ENCODE measurements at regions not wholly inside any gene's neighbourhood (a gene's known extent, or its start where the extent isn't known, plus 50 kb on each side); places are given as distances from the start of the nearest gene placed in this dataset.
"Not testable (repeated sequence)": the region's sequence is repeated elsewhere in the genome, so short reads cannot be mapped to it uniquely, and the experiment has no call there.

- ATAC-seq = no peak
- peaks cover 3% of the 10 kb centered on the region for H3K27me3 Mint-ChIP-seq
- H3K27ac Mint-ChIP-seq = no peak overlapping the region
- no peaks in the 10 kb centered on the region for H3K9me3 Mint-ChIP-seq
- no peak overlapping the region for H3K4me3 Mint-ChIP-seq
- no peak for DNase-seq
- no peaks in the 10 kb centered on the region for H3K4me1 Mint-ChIP-seq
- H3K36me3 Mint-ChIP-seq (ENCODE audit: low read depth) = no peaks in the 10 kb centered on the region
Observed at GRCh38 chrX:150119323-150119722, 181.0 kb upstream of the EOLA2 start.

- not testable (repeated sequence) for H3K9me3 Mint-ChIP-seq; H3K36me3 Mint-ChIP-seq (ENCODE audit: low read depth); H3K4me3 Mint-ChIP-seq; ATAC-seq; H3K27me3 Mint-ChIP-seq; H3K27ac Mint-ChIP-seq; H3K4me1 Mint-ChIP-seq; DNase-seq
Observed at GRCh38 chrX:150125045-150125444, 186.8 kb upstream of the EOLA2 start.

GRCh38 chrX:150127216-150127615 lies 188.9 kb upstream of the EOLA2 start:
- H3K27me3 Mint-ChIP-seq = no peaks in the 10 kb centered on the region
- H3K36me3 Mint-ChIP-seq (ENCODE audit: low read depth) = no peaks in the 10 kb centered on the region
- no peaks in the 10 kb centered on the region for H3K9me3 Mint-ChIP-seq
- DNase-seq (no peak), ATAC-seq (no peak)
- H3K4me1 Mint-ChIP-seq = no peaks in the 10 kb centered on the region
- H3K4me3 Mint-ChIP-seq = no peak overlapping the region
- no peak overlapping the region for H3K27ac Mint-ChIP-seq

- Mint-ChIP-seq H3K4me3 (no peak overlapping the region), H3K4me1 (no peaks in the 10 kb centered on the region), H3K27me3 (peaks cover 5% of the 10 kb centered on the region), H3K27ac (no peak overlapping the region), H3K36me3 (ENCODE audit: low read depth) (no peaks in the 10 kb centered on the region), H3K9me3 (no peaks in the 10 kb centered on the region)
- no peak for DNase-seq
- no peak for ATAC-seq
Observed at GRCh38 chrX:150143721-150144440, 205.6 kb upstream of the EOLA2 start.

- Mint-ChIP-seq H3K36me3 (ENCODE audit: low read depth) (no peaks in the 10 kb centered on the region), H3K4me3 (no peak overlapping the region), H3K4me1 (no peaks in the 10 kb centered on the region), H3K27me3 (peaks cover 5% of the 10 kb centered on the region), H3K27ac (no peak overlapping the region), H3K9me3 (no peaks in the 10 kb centered on the region)
- DNase-seq (no peak), ATAC-seq (no peak)
Observed at GRCh38 chrX:150146271-150146896, 208.1 kb upstream of the EOLA2 start.

DNA sequence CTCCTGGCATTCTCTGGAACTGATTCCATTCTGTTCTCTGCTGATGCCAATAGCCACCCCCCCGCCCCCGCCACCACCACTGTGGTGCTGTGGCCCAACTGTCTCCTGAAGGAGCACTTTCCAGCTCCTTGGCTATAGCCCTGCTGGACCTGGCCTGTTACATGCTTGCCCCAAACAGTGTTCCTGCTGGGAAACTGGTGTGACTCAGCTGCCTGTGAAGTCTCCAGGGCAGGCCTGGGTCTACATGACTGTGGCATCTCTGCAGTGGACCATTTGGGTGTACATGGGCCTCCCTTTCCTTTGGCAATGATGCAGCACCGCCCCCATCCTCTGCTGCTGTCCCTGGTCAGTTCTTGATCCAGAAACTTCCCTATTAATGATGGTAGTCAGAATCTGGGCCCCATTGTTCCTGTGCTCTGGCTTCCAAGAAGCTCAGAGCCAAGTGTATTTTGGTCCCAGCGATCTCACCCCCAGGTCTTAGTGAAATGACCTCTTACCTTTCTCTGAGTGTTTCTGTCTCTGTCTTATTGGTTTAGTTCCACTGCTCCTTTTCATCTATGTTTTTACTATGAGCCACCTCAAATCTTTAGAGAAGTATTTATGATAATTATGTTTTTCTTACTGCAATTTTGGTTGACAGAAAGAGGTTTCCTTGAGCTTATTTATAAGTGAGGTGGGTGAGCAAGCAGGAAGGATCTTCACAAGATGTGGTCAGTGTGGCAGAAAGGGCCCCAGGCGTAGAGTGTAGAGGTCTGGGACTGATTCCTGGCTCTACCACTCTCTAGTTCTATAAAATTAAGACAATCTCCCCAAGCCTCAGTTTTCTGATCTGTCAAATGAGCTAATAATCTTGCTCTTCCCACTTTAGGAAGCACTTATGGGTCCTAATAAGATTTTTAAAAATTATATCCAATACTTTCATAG lies 210.7 kb upstream of the EOLA2 start:
- ATAC-seq = no peak
- Mint-ChIP-seq H3K4me1 (no peaks in the 10 kb centered on the region), H3K27ac (no peak overlapping the region), H3K36me3 (ENCODE audit: low read depth) (no peaks in the 10 kb centered on the region), H3K4me3 (no peak overlapping the region), H3K27me3 (no peaks in the 10 kb centered on the region), H3K9me3 (no peaks in the 10 kb centered on the region)
- DNase-seq = no peak

- Mint-ChIP-seq H3K9me3 (no peaks in the 10 kb centered on the region), H3K4me1 (no peaks in the 10 kb centered on the region), H3K4me3 (no peak overlapping the region), H3K36me3 (ENCODE audit: low read depth) (no peaks in the 10 kb centered on the region), H3K27ac (no peak overlapping the region), H3K27me3 (no peaks in the 10 kb centered on the region)
- no peak for ATAC-seq
- DNase-seq = no peak
Observed at GRCh38 chrX:150150076-150150779, 211.9 kb upstream of the EOLA2 start.

DNA sequence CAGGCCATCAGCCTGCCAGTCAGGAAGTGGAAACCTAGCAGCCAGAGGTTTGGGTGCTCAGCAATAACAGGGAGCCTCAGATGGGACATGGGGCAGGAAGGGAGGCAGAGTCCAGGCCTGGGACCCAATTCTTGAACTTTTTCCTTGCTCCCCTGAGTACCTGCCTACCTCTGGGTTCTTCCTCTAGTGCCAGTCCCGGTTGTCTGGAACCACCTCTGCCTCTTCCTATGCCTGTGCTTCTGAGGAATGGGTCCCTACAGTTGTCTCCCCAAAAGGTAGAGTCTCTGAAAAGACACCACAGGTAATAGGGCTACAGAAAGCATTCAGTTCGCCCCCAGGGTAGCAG lies 212.4 kb upstream of the MAMLD1 start:
- H3K27me3 Mint-ChIP-seq = no peaks in the 10 kb centered on the region
- no peaks in the 10 kb centered on the region for H3K4me1 Mint-ChIP-seq
- no peaks in the 10 kb centered on the region for H3K36me3 Mint-ChIP-seq (ENCODE audit: low read depth)
- no peaks in the 10 kb centered on the region for H3K9me3 Mint-ChIP-seq
- ATAC-seq = no peak
- no peak for DNase-seq
- H3K27ac Mint-ChIP-seq = no peak overlapping the region
- no peak overlapping the region for H3K4me3 Mint-ChIP-seq

DNA sequence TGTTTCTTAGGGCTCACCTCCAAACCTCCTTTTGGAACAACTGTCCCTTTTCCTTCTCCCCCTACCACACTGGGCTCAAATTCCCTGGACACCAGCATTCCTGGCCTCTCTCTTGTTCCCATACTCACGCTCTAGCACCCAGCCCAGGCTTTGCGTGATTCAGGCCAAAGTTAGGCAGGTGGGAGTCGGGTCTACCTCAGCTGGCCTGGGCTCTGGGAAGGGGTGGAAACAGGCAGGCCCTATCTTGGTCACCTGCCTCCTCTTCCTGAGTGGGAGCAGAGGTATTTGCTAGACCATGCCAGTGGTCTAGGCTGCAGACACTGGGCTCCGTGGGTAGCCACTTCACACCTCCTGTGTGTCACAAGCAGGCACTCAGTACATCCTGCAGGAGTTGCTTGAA lies 211.1 kb upstream of the MAMLD1 start:
- Mint-ChIP-seq H3K36me3 (ENCODE audit: low read depth) (no peaks in the 10 kb centered on the region), H3K27ac (no peak overlapping the region), H3K4me1 (no peaks in the 10 kb centered on the region), H3K27me3 (no peaks in the 10 kb centered on the region), H3K4me3 (no peak overlapping the region), H3K9me3 (no peaks in the 10 kb centered on the region)
- no peak for ATAC-seq
- DNase-seq = no peak

DNA sequence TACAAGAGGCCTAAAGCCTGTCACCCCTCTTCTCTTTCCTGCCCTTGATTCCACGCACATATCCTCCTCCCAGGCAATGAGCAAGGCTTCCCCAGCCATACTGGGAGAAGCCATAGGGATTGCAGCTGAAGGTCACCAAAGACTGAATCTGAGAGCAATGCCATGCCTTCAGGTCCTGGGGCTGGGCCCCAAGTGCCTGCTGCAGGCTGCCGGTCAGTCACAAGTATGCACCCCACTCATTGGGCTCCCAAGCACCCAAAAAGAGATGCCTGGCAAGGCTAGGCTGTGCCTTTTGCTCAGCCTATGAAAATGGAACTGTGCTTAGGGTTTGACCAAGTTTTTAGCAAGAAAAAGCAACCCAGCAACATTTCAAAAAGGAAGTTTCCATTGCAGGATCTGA lies 210.6 kb upstream of the MAMLD1 start:
- no peaks in the 10 kb centered on the region for H3K9me3 Mint-ChIP-seq
- DNase-seq (no peak), ATAC-seq (no peak)
- no peak overlapping the region for H3K27ac Mint-ChIP-seq
- H3K27me3 Mint-ChIP-seq = no peaks in the 10 kb centered on the region
- no peak overlapping the region for H3K4me3 Mint-ChIP-seq
- H3K4me1 Mint-ChIP-seq = no peaks in the 10 kb centered on the region
- no peaks in the 10 kb centered on the region for H3K36me3 Mint-ChIP-seq (ENCODE audit: low read depth)

- H3K36me3 Mint-ChIP-seq (ENCODE audit: low read depth) = no peaks in the 10 kb centered on the region
- no peaks in the 10 kb centered on the region for H3K27me3 Mint-ChIP-seq
- DNase-seq = no peak
- no peaks in the 10 kb centered on the region for H3K4me1 Mint-ChIP-seq
- no peak overlapping the region for H3K4me3 Mint-ChIP-seq
- H3K9me3 Mint-ChIP-seq = no peaks in the 10 kb centered on the region
- ATAC-seq = no peak
- no peak overlapping the region for H3K27ac Mint-ChIP-seq
Observed at GRCh38 chrX:150155436-150156035, 207.6 kb upstream of the MAMLD1 start.

DNA sequence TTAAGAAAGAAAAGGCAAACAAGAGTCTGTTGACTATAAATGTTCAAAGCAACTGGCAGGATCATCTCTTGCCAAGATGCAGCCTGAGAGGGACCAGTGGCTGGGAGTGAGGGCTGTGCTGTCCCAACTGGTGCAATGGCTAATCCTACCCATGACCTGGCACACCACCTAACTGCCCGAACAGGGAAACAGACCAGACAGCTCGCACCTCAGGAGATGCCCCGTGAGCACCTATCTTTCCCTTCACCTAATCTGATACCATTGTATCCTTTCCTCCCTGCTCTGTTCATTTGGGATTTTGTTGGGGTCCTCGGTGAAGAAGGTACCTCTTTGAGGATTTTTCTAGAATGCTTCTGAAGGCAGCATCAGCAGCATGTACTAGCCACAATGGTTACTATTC lies 206.5 kb upstream of the MAMLD1 start:
- H3K27ac Mint-ChIP-seq = no peak overlapping the region
- H3K27me3 Mint-ChIP-seq = no peaks in the 10 kb centered on the region
- no peak for DNase-seq
- ATAC-seq = no peak
- H3K36me3 Mint-ChIP-seq (ENCODE audit: low read depth) = no peaks in the 10 kb centered on the region
- no peaks in the 10 kb centered on the region for H3K4me1 Mint-ChIP-seq
- no peaks in the 10 kb centered on the region for H3K9me3 Mint-ChIP-seq
- H3K4me3 Mint-ChIP-seq = no peak overlapping the region

DNA sequence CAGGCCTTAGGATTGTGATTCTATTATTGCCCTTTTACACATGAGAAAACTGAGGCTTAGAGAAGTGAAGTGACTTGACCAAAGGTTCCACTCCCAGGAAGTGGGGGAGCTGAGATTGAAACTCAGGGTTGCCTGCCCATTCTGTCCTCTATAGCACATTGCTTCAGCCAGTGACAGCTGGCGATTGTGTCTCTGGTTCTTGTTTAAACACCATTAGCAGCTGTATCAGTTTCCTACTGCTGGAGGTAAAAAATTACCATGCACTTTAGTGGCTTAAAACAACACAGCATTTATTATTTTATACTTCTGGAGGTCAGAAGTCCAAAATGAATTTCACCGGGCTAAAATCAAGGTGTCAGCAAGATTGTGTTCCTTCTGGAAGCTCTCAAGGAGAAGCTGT lies 205.8 kb upstream of the MAMLD1 start:
- DNase-seq = no peak
- Mint-ChIP-seq H3K4me3 (no peak overlapping the region), H3K4me1 (no peaks in the 10 kb centered on the region), H3K27me3 (no peaks in the 10 kb centered on the region), H3K9me3 (no peaks in the 10 kb centered on the region), H3K36me3 (ENCODE audit: low read depth) (no peaks in the 10 kb centered on the region), H3K27ac (no peak overlapping the region)
- no peak for ATAC-seq

- Mint-ChIP-seq H3K36me3 (ENCODE audit: low read depth) (no peaks in the 10 kb centered on the region), H3K27me3 (no peaks in the 10 kb centered on the region), H3K9me3 (no peaks in the 10 kb centered on the region), H3K27ac (no peak overlapping the region), H3K4me1 (no peaks in the 10 kb centered on the region), H3K4me3 (no peak overlapping the region)
- DNase-seq (no peak), ATAC-seq (no peak)
Observed at GRCh38 chrX:150158554-150159332, 204.4 kb upstream of the MAMLD1 start.
